ENCODE measurements at regions not wholly inside any gene's neighbourhood (a gene's known extent, or its start where the extent isn't known, plus 50 kb on each side); places are given as distances from the start of the nearest gene placed in this dataset.

- H3K4me3 ChIP-seq (ENCODE audit: low read depth, low read length) = no peak overlapping the region
- TF ChIP-seq CTCF (IDR thresholded peaks at IDR 0.05; ENCODE audit: low read depth, low read length) (no peak), MYC (IDR thresholded peaks at IDR 0.05; ENCODE audit: low read depth, low read length) (no peak), MAX (IDR thresholded peaks at IDR 0.05; ENCODE audit: low read depth, low read length) (no peak), POLR2A (IDR thresholded peaks at IDR 0.05; ENCODE audit: extremely low read depth, insufficient read length) (no peak)
- no peak for DNase-seq (ENCODE audit: low read depth)
These were observed 430.2 kb downstream of the FRK start for GRCh38 chr6:115630424-115631024.

GRCh38 chr6:115629415-115629814 lies 431.3 kb downstream of the FRK start:
- TF ChIP-seq MAX (IDR thresholded peaks at IDR 0.05; ENCODE audit: low read depth, low read length) (no peak), MYC (IDR thresholded peaks at IDR 0.05; ENCODE audit: low read depth, low read length) (no peak), CTCF (IDR thresholded peaks at IDR 0.05; ENCODE audit: low read depth, low read length) (no peak), POLR2A (IDR thresholded peaks at IDR 0.05; ENCODE audit: extremely low read depth, insufficient read length) (no peak)
- DNase-seq (ENCODE audit: low read depth) = no peak
- no peak overlapping the region for H3K4me3 ChIP-seq (ENCODE audit: low read depth, low read length)

GRCh38 chr6:115618256-115618655 lies 442.4 kb downstream of the FRK start:
- DNase-seq (ENCODE audit: low read depth) = peak; percentile 10
- no peak overlapping the region for H3K4me3 ChIP-seq (ENCODE audit: low read depth, low read length)
- no peak for TF ChIP-seq CTCF (IDR thresholded peaks at IDR 0.05; ENCODE audit: low read depth, low read length)
- no peak for TF ChIP-seq MYC (IDR thresholded peaks at IDR 0.05; ENCODE audit: low read depth, low read length)
- no peak for TF ChIP-seq MAX (IDR thresholded peaks at IDR 0.05; ENCODE audit: low read depth, low read length)
- no peak for TF ChIP-seq POLR2A (IDR thresholded peaks at IDR 0.05; ENCODE audit: extremely low read depth, insufficient read length)

- DNase-seq (ENCODE audit: low read depth) = no peak
- no peak overlapping the region for H3K4me3 ChIP-seq (ENCODE audit: low read depth, low read length)
- TF ChIP-seq CTCF (IDR thresholded peaks at IDR 0.05; ENCODE audit: low read depth, low read length) = no peak
- TF ChIP-seq POLR2A (IDR thresholded peaks at IDR 0.05; ENCODE audit: extremely low read depth, insufficient read length) = no peak
- no peak for TF ChIP-seq MAX (IDR thresholded peaks at IDR 0.05; ENCODE audit: low read depth, low read length)
- TF ChIP-seq MYC (IDR thresholded peaks at IDR 0.05; ENCODE audit: low read depth, low read length) = no peak
These were observed 443.7 kb downstream of the FRK start for GRCh38 chr6:115617031-115617430.

- H3K4me3 ChIP-seq (ENCODE audit: low read depth, low read length) = no peak overlapping the region
- no peak for DNase-seq (ENCODE audit: low read depth)
- TF ChIP-seq MYC (IDR thresholded peaks at IDR 0.05; ENCODE audit: low read depth, low read length) = no peak
- TF ChIP-seq MAX (IDR thresholded peaks at IDR 0.05; ENCODE audit: low read depth, low read length) = no peak
- no peak for TF ChIP-seq POLR2A (IDR thresholded peaks at IDR 0.05; ENCODE audit: extremely low read depth, insufficient read length)
- no peak for TF ChIP-seq CTCF (IDR thresholded peaks at IDR 0.05; ENCODE audit: low read depth, low read length)
These were observed 447.2 kb downstream of the FRK start for GRCh38 chr6:115613488-115613887.

Data from NB4 (cell line).